ENCODE measurements at regions not wholly inside any gene's neighbourhood (a gene's known extent, or its start where the extent isn't known, plus 50 kb on each side); places are given as distances from the start of the nearest gene placed in this dataset.

DNA sequence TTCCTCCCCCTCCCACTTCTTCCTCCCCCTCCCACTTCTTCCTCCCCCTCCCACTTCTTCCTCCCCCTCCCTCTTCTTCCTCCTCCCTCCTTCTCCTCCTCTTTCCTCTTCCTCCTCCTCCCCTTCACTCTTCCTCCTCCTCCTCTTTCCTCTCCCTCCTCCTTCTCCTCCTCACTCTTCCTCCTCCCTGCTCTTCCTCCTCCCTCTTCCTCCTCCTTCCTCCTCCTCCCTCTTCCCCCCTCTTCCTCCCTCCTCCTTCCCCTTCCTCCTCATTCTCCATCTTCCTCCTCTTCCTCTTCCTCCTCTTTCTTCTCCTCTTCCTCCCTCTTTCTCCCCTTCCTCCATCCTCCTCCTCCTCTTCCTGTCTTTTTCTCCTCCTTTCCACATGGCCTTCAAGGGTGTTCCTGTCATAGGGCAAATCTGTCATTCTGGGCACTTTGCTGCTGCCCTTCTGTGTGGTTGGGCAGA is 111.4 kb downstream of the PHETA1 start:
- H3K9me3 ChIP-seq (ENCODE audit: control insufficient read depth, low read length) = no peaks in the 10 kb centered on the region
- H3K4me3 ChIP-seq (ENCODE audit: low read length) = no peak overlapping the region
- intact Hi-C loops (cut with DNase I) = no loop called here
- H3K27ac ChIP-seq (ENCODE audit: low read length) = no peak overlapping the region
- DNase-seq (no peak), ATAC-seq (no peak)
- no peaks in the 10 kb centered on the region for H3K27me3 ChIP-seq (ENCODE audit: control insufficient read depth, insufficient read depth)
- no peaks in the 10 kb centered on the region for H3K4me1 ChIP-seq (ENCODE audit: control insufficient read depth, insufficient read depth, low read length)

DNA sequence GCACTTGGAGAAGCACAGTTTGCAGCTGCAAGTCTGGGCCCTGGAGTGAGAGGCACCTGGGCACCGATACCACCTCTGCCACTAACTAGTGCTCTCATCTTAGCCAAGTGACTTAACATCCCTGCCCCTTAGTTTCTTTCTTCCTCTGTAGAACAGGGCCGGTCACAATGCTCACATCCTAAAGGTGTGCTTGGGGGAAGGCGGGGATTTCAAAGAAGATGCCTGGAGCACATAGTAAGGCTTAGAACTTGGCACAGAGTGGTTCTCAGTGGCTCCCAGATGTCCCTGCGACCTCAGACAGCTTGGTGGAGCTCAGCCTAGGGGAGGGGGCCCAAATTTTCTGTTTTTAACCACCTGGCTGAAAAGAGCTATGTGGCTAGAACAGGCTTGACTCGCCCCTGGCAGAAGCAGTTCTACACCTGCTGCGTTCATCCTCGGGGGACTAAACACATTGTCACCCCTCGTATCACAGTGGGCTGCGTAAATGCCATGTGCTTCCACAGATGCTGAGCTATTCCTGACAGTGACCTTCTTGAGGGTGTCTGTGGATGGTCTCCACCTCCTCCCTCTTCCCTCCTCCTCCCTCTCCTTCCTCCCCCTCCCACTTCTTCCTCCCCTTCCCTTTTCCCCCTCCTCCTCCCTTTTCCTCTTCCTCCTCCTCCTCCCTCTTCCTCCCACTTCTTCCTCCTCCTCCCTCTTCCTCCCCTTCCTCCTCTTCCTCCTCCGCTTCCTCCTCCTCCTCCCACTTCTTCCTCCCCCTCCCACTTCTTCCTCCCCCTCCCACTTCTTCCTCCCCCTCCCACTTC is 112.1 kb downstream of the PHETA1 start:
- no peak for ATAC-seq
- no peak overlapping the region for H3K4me3 ChIP-seq (ENCODE audit: low read length)
- H3K27me3 ChIP-seq (ENCODE audit: control insufficient read depth, insufficient read depth) = no peaks in the 10 kb centered on the region
- WGBS = 69% methylated on average over 10 of the region's 10 CpGs
- H3K4me1 ChIP-seq (ENCODE audit: control insufficient read depth, insufficient read depth, low read length) = no peaks in the 10 kb centered on the region
- no peak for DNase-seq
- no peaks in the 10 kb centered on the region for H3K9me3 ChIP-seq (ENCODE audit: control insufficient read depth, low read length)
- intact Hi-C loops (cut with DNase I) = no loop called here
- no peak overlapping the region for H3K27ac ChIP-seq (ENCODE audit: low read length)

DNA sequence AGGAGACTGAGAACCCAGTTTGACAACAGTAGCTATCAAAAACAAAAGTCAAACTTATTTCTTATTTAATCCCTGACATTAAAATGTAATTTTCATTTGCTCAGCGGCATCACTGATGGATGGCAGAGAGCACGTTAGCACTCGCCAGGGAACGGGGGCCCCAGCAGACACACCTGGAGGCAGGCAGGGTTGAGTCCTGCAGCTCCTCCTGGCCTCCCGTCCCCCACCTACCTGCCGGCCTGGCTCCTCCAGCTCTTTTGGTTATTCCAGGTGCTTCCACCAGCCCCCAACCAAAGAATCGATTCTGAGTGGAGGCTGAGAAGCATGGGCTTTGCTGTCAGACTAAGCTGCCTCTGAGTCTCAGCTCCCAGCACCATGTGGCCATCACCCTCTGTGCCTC is 113.6 kb downstream of the PHETA1 start:
- WGBS = 80% methylated on average over 7 of the region's 7 CpGs
- Histone ChIP-seq H3K27ac (ENCODE audit: low read length) (no peak overlapping the region), H3K4me3 (ENCODE audit: low read length) (no peak overlapping the region), H3K4me1 (ENCODE audit: control insufficient read depth, insufficient read depth, low read length) (no peaks in the 10 kb centered on the region), H3K27me3 (ENCODE audit: control insufficient read depth, insufficient read depth) (no peaks in the 10 kb centered on the region), H3K9me3 (ENCODE audit: control insufficient read depth, low read length) (no peaks in the 10 kb centered on the region)
- ATAC-seq (no peak), DNase-seq (no peak)
- intact Hi-C loops (cut with DNase I) = no loop called here

DNA sequence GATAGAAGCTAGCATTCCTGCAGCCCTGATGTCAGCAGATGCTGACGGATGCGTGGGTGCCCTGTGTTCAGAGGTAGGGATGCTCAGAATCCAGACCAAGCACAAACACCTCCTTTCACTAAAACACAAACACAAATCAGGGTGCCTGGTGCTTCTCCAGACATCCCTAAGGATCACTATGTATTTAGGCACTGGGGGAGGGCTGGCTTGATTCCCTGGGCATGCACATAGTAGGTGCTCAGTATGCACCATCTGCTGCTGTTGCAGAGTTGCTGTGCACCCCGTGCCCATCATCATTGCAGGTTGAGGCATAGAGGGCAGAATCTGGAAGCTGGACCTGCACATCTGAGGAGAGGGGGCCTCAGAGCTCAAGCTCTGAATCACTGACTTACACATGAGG is 114.8 kb downstream of the PHETA1 start:
- 60% methylated on average over 3 of the region's 3 CpGs for WGBS
- H3K27me3 ChIP-seq (ENCODE audit: control insufficient read depth, insufficient read depth) = no peaks in the 10 kb centered on the region

DNA sequence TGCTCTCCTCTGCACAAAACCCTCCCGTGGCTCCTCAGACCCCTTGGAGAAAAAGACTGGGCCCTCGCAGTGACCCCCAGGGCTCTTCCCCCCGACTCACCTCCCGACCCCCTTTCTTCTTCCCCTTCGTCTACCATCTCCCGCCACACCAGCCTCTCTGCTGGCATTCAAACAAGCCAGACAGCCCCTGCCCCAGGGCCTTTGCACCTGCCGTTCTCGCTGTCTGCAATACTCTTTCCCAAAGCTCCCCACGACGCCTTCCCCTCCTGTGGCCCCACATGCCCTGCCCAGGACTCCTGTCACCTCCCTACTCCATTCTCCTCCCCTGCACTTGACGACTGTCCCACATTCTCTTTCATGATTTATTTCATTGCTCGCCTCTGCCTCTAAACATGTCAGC is 115.7 kb downstream of the PHETA1 start:
- no peak overlapping the region for H3K4me3 ChIP-seq (ENCODE audit: low read length)
- ATAC-seq (no peak), DNase-seq (no peak)
- intact Hi-C loops (cut with DNase I) = no loop called here
- WGBS = 80% methylated on average over 12 of the region's 12 CpGs
- H3K9me3 ChIP-seq (ENCODE audit: control insufficient read depth, low read length) = no peaks in the 10 kb centered on the region
- H3K27ac ChIP-seq (ENCODE audit: low read length) = no peak overlapping the region
- no peaks in the 10 kb centered on the region for H3K4me1 ChIP-seq (ENCODE audit: control insufficient read depth, insufficient read depth, low read length)
- H3K27me3 ChIP-seq (ENCODE audit: control insufficient read depth, insufficient read depth) = no peaks in the 10 kb centered on the region

More for the DNA sequence above, 114.8 kb downstream of the PHETA1 start:
- ATAC-seq = no peak
- DNase-seq = no peak
- Histone ChIP-seq H3K4me1 (ENCODE audit: control insufficient read depth, insufficient read depth, low read length) (no peaks in the 10 kb centered on the region), H3K27ac (ENCODE audit: low read length) (no peak overlapping the region), H3K4me3 (ENCODE audit: low read length) (no peak overlapping the region), H3K9me3 (ENCODE audit: control insufficient read depth, low read length) (no peaks in the 10 kb centered on the region)
- intact Hi-C loops (cut with DNase I) = no loop called here

DNA sequence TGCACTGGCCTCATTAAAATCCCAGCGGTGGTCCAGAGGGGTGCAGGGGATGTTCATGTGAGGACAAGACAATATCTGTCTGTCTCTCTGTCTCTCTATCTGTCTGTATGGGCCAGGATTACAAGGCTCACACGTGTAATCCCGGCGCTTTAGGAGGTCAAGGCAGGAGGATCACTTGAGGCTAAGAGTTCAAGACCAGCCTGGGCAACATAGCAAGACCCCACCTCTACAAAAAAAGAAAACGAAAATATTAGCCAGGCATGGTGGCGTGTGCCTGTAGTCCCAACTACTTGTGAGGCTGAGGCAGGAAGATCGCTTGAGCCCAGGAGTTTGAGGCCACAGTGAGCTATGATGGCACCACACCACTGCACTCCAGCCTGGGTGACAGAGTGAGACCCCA is 117.1 kb downstream of the PHETA1 start:
- intact Hi-C loops (cut with DNase I) = no loop called here
- no peaks in the 10 kb centered on the region for H3K27me3 ChIP-seq (ENCODE audit: control insufficient read depth, insufficient read depth)
- 89% methylated on average over 7 of the region's 7 CpGs for WGBS

DNA sequence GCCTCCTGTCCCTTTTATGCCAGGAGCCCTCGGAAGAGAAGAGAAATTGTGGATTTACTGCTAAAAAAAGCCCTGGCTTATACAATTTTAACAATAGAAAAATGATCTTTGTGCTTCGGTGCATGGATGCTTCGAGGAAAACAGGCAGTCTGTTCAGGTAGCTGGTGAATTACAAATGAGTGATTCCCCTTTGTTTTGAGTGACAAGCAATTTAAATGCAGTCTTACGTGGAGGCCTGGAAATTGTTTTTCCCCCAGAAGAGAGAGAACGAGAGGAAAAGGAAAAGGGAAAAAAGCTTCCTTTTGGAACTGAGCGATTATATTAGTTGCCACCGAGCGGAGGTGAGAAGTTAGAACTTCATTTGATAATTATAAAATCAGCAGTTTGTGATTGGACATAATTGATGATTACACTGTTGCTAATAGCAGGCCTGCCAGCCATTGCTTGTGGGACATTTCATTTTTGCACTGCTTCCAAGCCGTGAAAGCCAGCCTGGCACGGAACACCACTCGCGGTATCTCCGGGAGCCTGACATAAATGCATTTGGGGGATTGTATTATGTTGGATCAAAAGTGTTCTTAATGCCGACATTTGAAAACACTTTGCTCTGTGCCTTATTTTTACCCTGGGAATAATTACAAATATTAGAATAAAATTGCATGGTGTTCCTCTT is 117.7 kb downstream of the PHETA1 start:
- H3K27ac ChIP-seq (ENCODE audit: low read length) = no peak overlapping the region
- intact Hi-C loops (cut with DNase I) = no loop called here
- no peaks in the 10 kb centered on the region for H3K9me3 ChIP-seq (ENCODE audit: control insufficient read depth, low read length)
- H3K27me3 ChIP-seq (ENCODE audit: control insufficient read depth, insufficient read depth) = no peaks in the 10 kb centered on the region
- DNase-seq = no peak
- WGBS = 77% methylated on average over 14 of the region's 14 CpGs
- ATAC-seq = no peak
- no peak overlapping the region for H3K4me3 ChIP-seq (ENCODE audit: low read length)
- no peaks in the 10 kb centered on the region for H3K4me1 ChIP-seq (ENCODE audit: control insufficient read depth, insufficient read depth, low read length)

More for the DNA sequence above, 117.1 kb downstream of the PHETA1 start:
- H3K27ac ChIP-seq (ENCODE audit: low read length) = no peak overlapping the region
- no peak overlapping the region for H3K4me3 ChIP-seq (ENCODE audit: low read length)
- H3K4me1 ChIP-seq (ENCODE audit: control insufficient read depth, insufficient read depth, low read length) = no peaks in the 10 kb centered on the region
- DNase-seq (no peak), ATAC-seq (no peak)
- H3K9me3 ChIP-seq (ENCODE audit: control insufficient read depth, low read length) = no peaks in the 10 kb centered on the region

DNA sequence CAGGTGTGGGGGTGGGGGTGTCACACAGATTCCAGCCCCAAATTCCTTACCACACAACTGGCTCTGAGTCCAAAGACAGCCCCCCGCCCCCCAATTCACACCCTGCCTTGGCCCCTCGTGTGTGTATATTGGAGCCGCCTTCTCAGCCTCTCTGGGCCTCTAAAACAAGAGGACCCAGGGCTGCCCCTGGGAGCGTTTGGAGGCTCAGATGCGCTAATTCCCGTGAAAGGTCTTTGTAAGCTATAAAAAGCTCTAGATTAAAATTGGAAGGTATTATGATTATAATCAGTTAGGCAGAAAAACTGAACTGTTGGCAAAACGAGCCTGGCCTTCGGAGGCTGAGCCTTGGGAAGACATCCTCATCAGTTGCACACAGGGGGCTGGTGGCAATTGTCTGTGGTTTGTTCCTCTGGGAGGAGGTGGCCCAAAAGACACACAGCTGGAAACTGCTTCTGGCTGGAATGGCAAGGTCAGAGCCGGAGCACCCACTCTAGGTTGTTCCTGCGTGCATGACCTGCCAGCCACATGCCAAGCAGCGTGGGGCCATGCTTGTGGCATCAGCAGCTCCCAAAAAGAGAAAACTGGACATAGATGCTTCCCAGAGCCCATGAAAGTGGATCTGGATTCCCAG is 118.5 kb downstream of the PHETA1 start:
- Histone ChIP-seq H3K4me1 (ENCODE audit: control insufficient read depth, insufficient read depth, low read length) (no peaks in the 10 kb centered on the region), H3K27ac (ENCODE audit: low read length) (no peak overlapping the region), H3K27me3 (ENCODE audit: control insufficient read depth, insufficient read depth) (no peaks in the 10 kb centered on the region), H3K4me3 (ENCODE audit: low read length) (no peak overlapping the region), H3K9me3 (ENCODE audit: control insufficient read depth, low read length) (no peaks in the 10 kb centered on the region)
- WGBS = 78% methylated on average over 11 of the region's 11 CpGs
- DNase-seq = no peak
- intact Hi-C loops (cut with DNase I) = no loop called here
- ATAC-seq = no peak

DNA sequence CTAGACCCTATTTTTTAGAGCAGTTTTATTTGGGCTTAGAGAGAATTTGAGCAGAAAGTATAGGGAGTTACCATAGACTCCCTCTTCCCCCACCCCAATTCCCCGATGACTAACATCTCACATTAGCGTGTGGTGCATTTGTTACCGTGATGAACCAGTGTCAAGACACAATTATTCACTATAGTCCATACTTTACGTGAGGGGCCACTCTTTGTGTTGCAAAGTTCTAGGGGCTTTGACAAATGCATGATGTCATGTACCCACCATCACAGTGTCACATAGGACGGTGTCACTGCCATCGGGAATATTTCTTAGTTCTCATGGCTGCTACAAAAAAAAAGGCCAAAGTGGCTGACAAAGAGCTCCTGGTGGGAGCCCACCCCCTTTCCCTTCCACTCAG is 119.1 kb downstream of the PHETA1 start:
- H3K27me3 ChIP-seq (ENCODE audit: control insufficient read depth, insufficient read depth) = no peaks in the 10 kb centered on the region
- WGBS = 83% methylated on average over 6 of the region's 6 CpGs

DNA sequence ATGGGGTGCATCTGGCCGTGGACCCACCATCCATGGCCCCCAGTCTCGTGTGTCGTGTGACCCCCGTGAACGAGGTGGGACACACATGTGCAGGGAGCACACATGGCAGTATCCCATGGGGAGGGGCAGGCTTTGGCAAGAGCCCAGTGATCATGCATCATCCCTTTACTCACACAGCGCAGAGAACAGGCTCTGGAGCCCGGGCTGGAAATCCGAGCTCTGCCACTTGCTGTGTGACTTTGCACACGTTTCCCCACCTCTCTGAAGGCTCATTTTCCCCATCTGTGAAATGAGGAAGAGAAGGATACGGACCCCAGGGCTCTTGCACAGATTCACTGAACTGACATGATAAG is 119.9 kb downstream of the PHETA1 start:
- DNase-seq (no peak), ATAC-seq (no peak)
- Histone ChIP-seq H3K27me3 (ENCODE audit: control insufficient read depth, insufficient read depth) (no peaks in the 10 kb centered on the region), H3K27ac (ENCODE audit: low read length) (no peak overlapping the region), H3K4me3 (ENCODE audit: low read length) (no peak overlapping the region), H3K9me3 (ENCODE audit: control insufficient read depth, low read length) (peaks cover 4% of the 10 kb centered on the region), H3K4me1 (ENCODE audit: control insufficient read depth, insufficient read depth, low read length) (no peaks in the 10 kb centered on the region)
- WGBS = 68% methylated on average over 10 of the region's 10 CpGs
- intact Hi-C loops (cut with DNase I) = no loop called here

More for the DNA sequence above, 119.1 kb downstream of the PHETA1 start:
- DNase-seq (no peak), ATAC-seq (no peak)
- no peak overlapping the region for H3K4me3 ChIP-seq (ENCODE audit: low read length)
- no peaks in the 10 kb centered on the region for H3K4me1 ChIP-seq (ENCODE audit: control insufficient read depth, insufficient read depth, low read length)
- intact Hi-C loops (cut with DNase I) = no loop called here
- H3K27ac ChIP-seq (ENCODE audit: low read length) = no peak overlapping the region
- H3K9me3 ChIP-seq (ENCODE audit: control insufficient read depth, low read length) = no peaks in the 10 kb centered on the region

DNA sequence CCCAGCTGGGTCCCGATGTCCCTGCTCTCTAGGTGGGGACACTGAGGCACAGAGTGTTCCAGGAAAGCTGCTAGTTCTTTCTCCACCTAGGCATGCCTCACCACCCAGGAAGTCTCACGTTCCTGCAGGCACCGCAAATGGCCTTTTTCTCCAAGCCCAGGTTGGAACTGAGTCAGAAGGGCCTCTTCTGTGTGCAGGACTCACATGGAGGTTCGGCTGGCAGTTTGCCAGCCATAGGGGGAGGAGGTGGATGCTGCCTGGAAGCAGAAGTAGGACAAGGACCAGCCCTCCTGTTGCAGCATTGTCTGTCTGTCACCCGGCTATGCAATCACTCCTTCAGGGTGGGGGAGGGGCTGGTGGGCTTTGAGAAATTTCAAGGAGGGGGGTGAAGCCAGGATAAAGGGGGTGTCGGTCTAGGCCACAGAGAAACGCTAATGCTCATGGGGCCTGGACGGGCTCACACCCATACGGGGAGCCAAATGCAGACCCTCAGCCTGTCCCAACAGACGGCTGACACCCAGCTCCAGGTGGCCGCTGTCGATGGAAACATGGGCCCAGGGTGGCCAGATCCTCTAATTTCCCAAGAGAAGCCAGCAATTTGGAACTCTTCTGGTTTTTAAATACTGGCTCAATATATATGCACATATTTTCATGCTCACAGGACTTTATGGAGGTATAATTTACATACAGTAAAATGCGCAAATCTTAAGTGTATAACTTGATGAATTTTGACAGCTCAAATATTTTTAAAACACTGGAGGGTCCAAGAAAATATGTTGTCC is 120.5 kb downstream of the PHETA1 start:
- Histone ChIP-seq H3K4me1 (ENCODE audit: control insufficient read depth, insufficient read depth, low read length) (no peaks in the 10 kb centered on the region), H3K9me3 (ENCODE audit: control insufficient read depth, low read length) (peaks cover 4% of the 10 kb centered on the region), H3K27ac (ENCODE audit: low read length) (no peak overlapping the region), H3K4me3 (ENCODE audit: low read length) (no peak overlapping the region), H3K27me3 (ENCODE audit: control insufficient read depth, insufficient read depth) (no peaks in the 10 kb centered on the region)
- ATAC-seq = no peak
- DNase-seq = no peak
- 47% methylated on average over 13 of the region's 13 CpGs for WGBS
- intact Hi-C loops (cut with DNase I) = no loop called here
